Caki2 (cell line): ENCODE measurements at regions not wholly inside any gene's neighbourhood (a gene's known extent, or its start where the extent isn't known, plus 50 kb on each side); places are given as distances from the start of the nearest gene placed in this dataset.

Experiments used
- DNase-seq: peaks from one replicate; pipeline ENCODE4 v3.0.0-alpha.2; 2015; ENCODE audit warnings: low read depth
- in situ Hi-C: cut with HindIII; loops from 2 replicates; pipeline ENCODE4 v1.10.0; 2016; ENCODE audit warnings: low sequenced_read_pairs, low pct_unique_long_range_greater_than_20kb, mixed read lengths

- DNase-seq = no peak
- in situ Hi-C loops = no loop called here
Measured at GRCh38 chr3:112773-113172, 83.8 kb upstream of the CHL1 start.

GRCh38 chr3:118666-119065, 77.9 kb upstream of the CHL1 start:
- DNase-seq = no peak
- in situ Hi-C loops = no loop called here

GRCh38 chr3:123341-123740, 73.2 kb upstream of the CHL1 start:
- in situ Hi-C loops = no loop called here
- DNase-seq = no peak

- in situ Hi-C loops = no loop called here
- no peak for DNase-seq
Measured at GRCh38 chr3:124557-125179, 71.9 kb upstream of the CHL1 start.

- DNase-seq = no peak
- in situ Hi-C loops = no loop called here
Measured at GRCh38 chr3:128515-129172, 67.9 kb upstream of the CHL1 start.

GRCh38 chr3:131151-131888, 65.2 kb upstream of the CHL1 start:
- DNase-seq = no peak
- in situ Hi-C loops = no loop called here

GRCh38 chr3:132378-132777, 64.2 kb upstream of the CHL1 start:
- no peak for DNase-seq
- in situ Hi-C loops = no loop called here

GRCh38 chr3:132904-133303, 63.7 kb upstream of the CHL1 start:
- no peak for DNase-seq
- in situ Hi-C loops = no loop called here

GRCh38 chr3:140748-141330, 55.7 kb upstream of the CHL1 start:
- DNase-seq = no peak

More at GRCh38 chr3:140748-141330, 55.7 kb upstream of the CHL1 start:
- in situ Hi-C loops = no loop called here
